B cell (primary cell): ENCODE measurements at regions not wholly inside any gene's neighbourhood (a gene's known extent, or its start where the extent isn't known, plus 50 kb on each side); places are given as distances from the start of the nearest gene placed in this dataset.
"Not testable (repeated sequence)": the region's sequence is repeated elsewhere in the genome, so short reads cannot be mapped to it uniquely, and the experiment has no call there.

Experiments
- ATAC-seq: fragments of 200-7000 bp; cut with Tn5 transposase; one replicate; pipeline ENCODE4 v1.10.0; 2021; ENCODE audit warnings: low read depth, mild to moderate bottlenecking, moderate number of reproducible peaks, moderate library complexity
- CTCF ChIA-PET: fragments of 350-600 bp; sonication (Branson Sonifier 250); formaldehyde crosslinking; loops from one replicate; lab custom pipeline; 2021; ENCODE audit warnings: antibody characterized with exemption, inconsistent platforms; lab: Charles Lee
- POLR2A ChIA-PET: fragments of 350-600 bp; sonication (Branson Sonifier 250); formaldehyde crosslinking; loops from one replicate; lab custom pipeline; 2021; ENCODE audit warnings: antibody characterized with exemption; lab: Charles Lee
- DNase-seq: peaks from one replicate; pipeline ENCODE4 v3.0.0; 2013
- H2AFZ ChIP-seq: 2 replicates; pipeline ENCODE4 v1.6.1; 2012; ENCODE audit warnings: mild to moderate bottlenecking, low read depth, low read length; ENCODE audit not compliant: insufficient read depth, poor library complexity, severe bottlenecking
- H3K27ac ChIP-seq, 2 donors: 1 replicate in 1 of 2; 2 replicates in 1 of 2; pipeline ENCODE4 v1.5.1; 2012 to 2013; ENCODE audit warnings: low read length in 2 of 2, mild to moderate bottlenecking in 2 of 2, moderate library complexity in 1 of 2
- H3K27me3 ChIP-seq, 4 experiments: fragments of 200-600 bp in 1 of 4; sonication (generic) in 1 of 4; replicated peaks in 1 of 4; 1 replicate in 2 of 4; 2 replicates in 2 of 4; pipeline versions ENCODE4 v1.6.1 to v1.7.0; 2013 to 2016; ENCODE audit warnings: low read length in 3 of 4, mild to moderate bottlenecking in 2 of 4, mixed read lengths in 1 of 4, moderate library complexity in 1 of 4; ENCODE audit not compliant: insufficient read depth in 4 of 4, control insufficient read depth in 3 of 4; ENCODE audit errors: control extremely low read depth in 1 of 4
- H3K36me3 ChIP-seq, 2 experiments: replicated peaks in 1 of 2; 1 replicate in 1 of 2; 2 replicates in 1 of 2; pipeline versions ENCODE4 v1.6.1 to v1.7.1; 2013; ENCODE audit warnings: low read length in 1 of 2; ENCODE audit not compliant: insufficient read depth in 2 of 2, control insufficient read depth in 1 of 2; ENCODE audit errors: control extremely low read depth in 1 of 2, extremely low read depth in 1 of 2
- H3K4me1 ChIP-seq, 2 donors: fragments of 200-600 bp in 1 of 2; sonication (generic) in 1 of 2; 1 replicate in 1 of 2; 2 replicates in 1 of 2; pipeline versions ENCODE4 v1.5.1 to v1.6.1; 2013 to 2017; ENCODE audit warnings: low read length in 2 of 2; ENCODE audit not compliant: control insufficient read depth in 2 of 2, insufficient read depth in 2 of 2
- H3K4me2 ChIP-seq: replicated peaks from 2 replicates; pipeline ENCODE3; 2012; ENCODE audit warnings: mild to moderate bottlenecking, low read depth, low read length; ENCODE audit not compliant: poor library complexity, severe bottlenecking
- H3K4me3 ChIP-seq, 5 experiments: fragments of 200-600 bp in 1 of 5; sonication (generic) in 1 of 5; 1 replicate in 3 of 5; 2 replicates in 2 of 5; pipeline versions ENCODE4 v1.5.1 to v1.7.0; 2011 to 2016; ENCODE audit warnings: low read length in 4 of 5, mild to moderate bottlenecking in 4 of 5, low read depth in 2 of 5, control low read depth in 1 of 5, moderate library complexity in 1 of 5; ENCODE audit not compliant: insufficient read depth in 1 of 5; ENCODE audit errors: control extremely low read depth in 1 of 5, extremely low read depth in 1 of 5
- H3K79me2 ChIP-seq: fragments of 200-600 bp; sonication (generic); one replicate; pipeline ENCODE4 v1.6.0; 2016; ENCODE audit warnings: low read length; ENCODE audit not compliant: control insufficient read depth, insufficient read depth
- H3K9ac ChIP-seq: fragments of 200-600 bp; sonication (generic); 2 replicates; pipeline ENCODE4 v1.6.1; 2017; ENCODE audit warnings: mild to moderate bottlenecking, low read length, moderate library complexity
- H3K9me3 ChIP-seq, 3 donors: one replicate each; pipeline versions ENCODE4 v1.6.1 to v1.7.1; 2013; ENCODE audit warnings: low read length in 2 of 3; ENCODE audit not compliant: control insufficient read depth in 2 of 3, insufficient read depth in 1 of 3; ENCODE audit errors: control extremely low read depth in 1 of 3
- H4K20me1 ChIP-seq: 2 replicates; pipeline ENCODE4 v1.6.0; 2012; ENCODE audit warnings: mild to moderate bottlenecking, low read length; ENCODE audit not compliant: insufficient read depth, control insufficient read depth, poor library complexity, severe bottlenecking
- H3K27ac Mint-ChIP-seq: one replicate; pipeline ENCODE4 v1.8.0; 2021; ENCODE audit warnings: mixed read lengths
- H3K27me3 Mint-ChIP-seq: one replicate; pipeline ENCODE4 v1.8.0; 2021; ENCODE audit warnings: mixed read lengths
- H3K4me1 Mint-ChIP-seq: one replicate; pipeline ENCODE4 v1.8.0; 2021; ENCODE audit warnings: mixed read lengths
- H3K4me3 Mint-ChIP-seq: one replicate; pipeline ENCODE4 v1.8.0; 2021; ENCODE audit warnings: mixed read lengths
- H3K9me3 Mint-ChIP-seq: one replicate; pipeline ENCODE4 v1.8.0; 2022; ENCODE audit warnings: mixed read lengths; ENCODE audit not compliant: insufficient read depth
- EZH2 ChIP-seq: IDR thresholded peaks from 2 replicates; pipeline ENCODE4 v1.6.1; 2012; ENCODE audit warnings: borderline replicate concordance, low read depth, mild to moderate bottlenecking, moderate library complexity, low read length; ENCODE audit not compliant: insufficient read depth, poor library complexity, severe bottlenecking
- WGBS: methylation state at CpG from one replicate; pipeline ENCODE4 v1.1.5; 2013; ENCODE audit warnings: missing lambda C conversion rate; ENCODE audit not compliant: insufficient coverage; 5-methylcytosine and 5-hydroxymethylcytosine counted together
- intact Hi-C: fragments of 100-400 bp; cut with micrococcal nuclease; formaldehyde crosslinking; loops from one replicate; pipeline ENCODE4 v1.10.0; 2022
- TF ChIP-seq, protein P1 (sequence below): fragments of 200-600 bp; IDR thresholded peaks from one replicate; pipeline ENCODE4 v1.8.0; 2022; ENCODE audit warnings: antibody characterized with exemption, mild to moderate bottlenecking

DNA sequence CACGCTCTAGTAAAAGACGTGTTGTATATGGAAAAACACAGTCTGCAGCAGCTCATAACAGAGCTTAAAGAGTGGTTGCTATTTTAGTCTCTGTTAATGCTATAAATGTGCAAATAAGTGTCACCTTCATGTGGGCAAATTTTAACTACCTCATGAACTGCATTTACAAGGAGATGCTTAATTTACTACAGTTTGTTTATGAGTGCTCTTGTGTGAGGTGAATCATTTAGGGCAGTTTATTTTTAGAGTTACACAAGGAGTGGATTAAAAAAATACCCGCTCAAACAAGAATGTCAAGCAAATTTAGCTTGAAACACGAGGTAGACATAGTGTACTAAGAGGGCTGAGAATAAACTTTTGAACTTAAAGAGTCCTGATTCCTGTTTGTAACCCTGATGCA is 579.0 kb downstream of the MFSD1 start:
- no peaks in the 10 kb centered on the region for H3K4me1 Mint-ChIP-seq
- no peaks in the 10 kb centered on the region for H3K79me2 ChIP-seq
- H3K9me3 ChIP-seq, result no peaks in the 10 kb centered on the region
- H3K27me3 Mint-ChIP-seq, result no peaks in the 10 kb centered on the region
- intact Hi-C loops, result no loop called here
- TF ChIP-seq EZH2, result no peak
- TF ChIP-seq, protein P1, sequence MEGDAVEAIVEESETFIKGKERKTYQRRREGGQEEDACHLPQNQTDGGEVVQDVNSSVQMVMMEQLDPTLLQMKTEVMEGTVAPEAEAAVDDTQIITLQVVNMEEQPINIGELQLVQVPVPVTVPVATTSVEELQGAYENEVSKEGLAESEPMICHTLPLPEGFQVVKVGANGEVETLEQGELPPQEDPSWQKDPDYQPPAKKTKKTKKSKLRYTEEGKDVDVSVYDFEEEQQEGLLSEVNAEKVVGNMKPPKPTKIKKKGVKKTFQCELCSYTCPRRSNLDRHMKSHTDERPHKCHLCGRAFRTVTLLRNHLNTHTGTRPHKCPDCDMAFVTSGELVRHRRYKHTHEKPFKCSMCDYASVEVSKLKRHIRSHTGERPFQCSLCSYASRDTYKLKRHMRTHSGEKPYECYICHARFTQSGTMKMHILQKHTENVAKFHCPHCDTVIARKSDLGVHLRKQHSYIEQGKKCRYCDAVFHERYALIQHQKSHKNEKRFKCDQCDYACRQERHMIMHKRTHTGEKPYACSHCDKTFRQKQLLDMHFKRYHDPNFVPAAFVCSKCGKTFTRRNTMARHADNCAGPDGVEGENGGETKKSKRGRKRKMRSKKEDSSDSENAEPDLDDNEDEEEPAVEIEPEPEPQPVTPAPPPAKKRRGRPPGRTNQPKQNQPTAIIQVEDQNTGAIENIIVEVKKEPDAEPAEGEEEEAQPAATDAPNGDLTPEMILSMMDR, result no peak
- no peak overlapping the region for H3K9ac ChIP-seq
- no peaks in the 10 kb centered on the region for H3K27me3 ChIP-seq
- no peak overlapping the region for H3K4me3 Mint-ChIP-seq
- H2AFZ ChIP-seq, result no peak overlapping the region
- H4K20me1 ChIP-seq, result no peaks in the 10 kb centered on the region
- no CpG with 5 or more reads among the region's 4 CpGs for WGBS
- ChIA-PET POLR2A (no interaction called here), CTCF (no interaction called here)
- H3K4me3 ChIP-seq, result no peak overlapping the region
- H3K4me1 ChIP-seq, result no peaks in the 10 kb centered on the region
- DNase-seq, result no peak
- no peaks in the 10 kb centered on the region for H3K36me3 ChIP-seq
- no peak overlapping the region for H3K27ac Mint-ChIP-seq
- ATAC-seq, result no peak
- no peak overlapping the region for H3K4me2 ChIP-seq
- H3K9me3 Mint-ChIP-seq, result no peaks in the 10 kb centered on the region
- H3K27ac ChIP-seq, result no peak overlapping the region

GRCh38 chr3:159390656-159391212 is 588.9 kb downstream of the MFSD1 start:
- Histone ChIP-seq H4K20me1 (no peaks in the 10 kb centered on the region), H2AFZ (no peak overlapping the region), H3K36me3 (no peaks in the 10 kb centered on the region), H3K27me3 (no peaks in the 10 kb centered on the region), H3K4me1 (no peaks in the 10 kb centered on the region), H3K4me2 (no peak overlapping the region), H3K27ac (no peak overlapping the region), H3K4me3 (no peak overlapping the region), H3K9ac (no peak overlapping the region), H3K9me3 (peaks cover 0 to 1% (median 0%) of the 10 kb centered on the region in 3 donors), H3K79me2 (no peaks in the 10 kb centered on the region)
- Mint-ChIP-seq H3K4me3 (no peak overlapping the region), H3K9me3 (peaks cover 2% of the 10 kb centered on the region), H3K27me3 (no peaks in the 10 kb centered on the region), H3K27ac (no peak overlapping the region), H3K4me1 (no peaks in the 10 kb centered on the region)
- no peak for ATAC-seq
- TF ChIP-seq, protein P1, result no peak
- TF ChIP-seq EZH2, result no peak
- POLR2A ChIA-PET, result no interaction called here
- intact Hi-C loops, result no loop called here
- CTCF ChIA-PET, result no interaction called here
- DNase-seq, result no peak
- WGBS, result no CpG with 5 or more reads among the region's 1 CpG

DNA sequence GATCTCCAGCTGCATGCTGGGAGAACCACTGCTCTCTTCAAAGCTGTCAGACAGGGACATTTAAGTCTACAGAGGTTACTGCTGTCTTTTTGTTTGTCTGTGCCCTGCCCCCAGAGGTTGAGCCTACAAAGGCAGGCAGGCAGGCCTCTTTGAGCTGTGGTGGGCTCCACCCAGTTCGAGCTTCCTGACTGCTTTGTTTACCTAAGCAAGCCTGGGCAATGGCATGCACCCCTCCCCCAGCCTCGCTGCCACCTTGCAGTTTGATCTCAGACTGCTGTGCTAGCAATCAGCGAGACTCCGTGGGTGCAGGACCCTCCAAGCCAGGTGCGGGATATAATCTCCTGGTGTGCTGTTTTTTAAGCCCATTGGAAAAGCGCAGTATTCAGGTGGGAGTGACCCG is 591.0 kb upstream of the IL12A start:
- ATAC-seq, DNase-seq, intact Hi-C loops, H3K9me3 ChIP-seq, H3K9ac ChIP-seq, POLR2A ChIA-PET, H3K4me1 Mint-ChIP-seq, H3K4me3 Mint-ChIP-seq, H3K36me3 ChIP-seq, H3K79me2 ChIP-seq, H3K27me3 Mint-ChIP-seq, H3K4me2 ChIP-seq, H3K4me3 ChIP-seq, H3K9me3 Mint-ChIP-seq, H3K27ac ChIP-seq, H3K27me3 ChIP-seq, H3K4me1 ChIP-seq, H2AFZ ChIP-seq, H4K20me1 ChIP-seq, H3K27ac Mint-ChIP-seq, CTCF ChIA-PET: not testable (repeated sequence)
- 0% methylated on average over 1 of the region's 7 CpGs for WGBS
